GM21526 (cell line): ENCODE measurements at regions not wholly inside any gene's neighbourhood (a gene's known extent, or its start where the extent isn't known, plus 50 kb on each side); places are given as distances from the start of the nearest gene placed in this dataset.
"Not testable (repeated sequence)": the region's sequence is repeated elsewhere in the genome, so short reads cannot be mapped to it uniquely, and the experiment has no call there.

Source experiments
- ATAC-seq: cut with Tn5 transposase; IDR thresholded peaks from one replicate; pipeline ENCODE4 v1.9.1; 2021; ENCODE audit warnings: moderate library complexity; ENCODE audit not compliant: unreplicated experiment, low FRiP score

DNA sequence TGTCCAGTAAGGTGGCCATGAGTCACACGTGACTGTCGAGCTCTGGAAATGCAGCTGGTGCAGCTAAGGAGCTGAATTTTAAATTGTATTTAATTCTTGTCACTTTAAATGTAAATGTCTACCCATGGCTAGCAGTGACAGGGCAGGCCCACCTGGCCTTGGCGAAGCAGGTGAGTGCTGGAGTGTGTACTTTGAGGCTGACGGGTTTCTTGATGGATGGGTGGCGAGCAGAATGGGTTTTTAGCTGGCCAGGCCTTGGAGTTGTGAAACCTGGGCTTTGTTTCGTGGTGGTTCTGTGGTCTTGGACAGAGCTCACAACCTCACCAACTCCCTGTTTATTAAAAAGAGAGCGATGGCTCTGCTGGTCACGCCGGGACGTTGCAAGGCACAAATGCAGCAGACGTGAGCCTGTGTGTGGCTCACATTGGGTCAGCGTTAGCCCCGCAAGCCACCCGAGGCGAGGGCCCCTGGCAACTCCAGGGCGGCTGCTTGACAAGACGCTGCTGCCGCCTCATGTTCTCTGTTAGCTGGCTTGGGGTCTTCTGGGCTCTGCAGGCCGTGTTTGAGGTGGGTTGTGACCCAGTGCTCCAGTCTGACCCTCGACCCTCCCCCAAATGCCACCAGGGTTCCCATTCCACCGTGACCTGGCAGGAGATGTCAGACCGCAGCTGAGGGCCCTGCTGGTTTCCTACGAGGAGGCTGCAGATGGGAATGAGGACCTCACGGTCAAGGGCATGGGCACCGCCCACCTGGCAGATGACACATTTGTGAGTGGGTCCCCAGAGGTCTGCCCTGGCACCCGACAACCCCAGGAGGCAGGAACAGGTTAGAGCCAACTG, 184.1 kb upstream of the ZNF469 start:
- not testable (repeated sequence) for ATAC-seq

GRCh38 chr16:88199296-88200153, 183.2 kb upstream of the ZNF469 start:
- not testable (repeated sequence) for ATAC-seq

GRCh38 chr16:88200154-88200895, 182.4 kb upstream of the ZNF469 start:
- not testable (repeated sequence) for ATAC-seq

- no peak for ATAC-seq
These were observed 181.9 kb upstream of the ZNF469 start for GRCh38 chr16:88200896-88201185.

GRCh38 chr16:88201611-88202010, 181.1 kb upstream of the ZNF469 start:
- not testable (repeated sequence) for ATAC-seq

GRCh38 chr16:88202207-88202745, 180.5 kb upstream of the ZNF469 start:
- ATAC-seq, result no peak

GRCh38 chr16:88202856-88203681, 179.7 kb upstream of the ZNF469 start:
- not testable (repeated sequence) for ATAC-seq

- not testable (repeated sequence) for ATAC-seq
These were observed 178.3 kb upstream of the ZNF469 start for GRCh38 chr16:88204131-88205110.

DNA sequence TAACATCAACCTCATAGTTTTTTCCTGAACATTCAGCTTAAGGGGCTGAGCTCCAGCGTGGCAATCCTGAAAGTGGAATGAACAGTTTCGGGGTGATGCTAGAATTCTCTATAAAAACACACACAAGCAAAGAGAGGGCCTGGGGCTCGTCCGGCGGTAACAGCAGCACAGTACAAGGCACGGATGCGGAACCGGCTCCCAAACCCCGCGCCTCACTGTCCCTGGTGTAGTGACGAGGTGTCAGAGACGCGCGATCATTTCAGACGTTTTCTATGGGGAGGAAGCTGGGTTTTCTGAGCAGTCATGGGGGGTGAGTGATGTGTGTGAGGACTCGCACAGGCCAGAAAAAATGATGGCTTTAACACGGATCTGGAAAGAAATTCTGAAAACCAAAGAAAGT, 177.3 kb upstream of the ZNF469 start:
- not testable (repeated sequence) for ATAC-seq

- ATAC-seq, result not testable (repeated sequence)
These were observed 176.8 kb upstream of the ZNF469 start for GRCh38 chr16:88206006-88206405.

GRCh38 chr16:88206516-88206915, 176.2 kb upstream of the ZNF469 start:
- ATAC-seq, result not testable (repeated sequence)

DNA sequence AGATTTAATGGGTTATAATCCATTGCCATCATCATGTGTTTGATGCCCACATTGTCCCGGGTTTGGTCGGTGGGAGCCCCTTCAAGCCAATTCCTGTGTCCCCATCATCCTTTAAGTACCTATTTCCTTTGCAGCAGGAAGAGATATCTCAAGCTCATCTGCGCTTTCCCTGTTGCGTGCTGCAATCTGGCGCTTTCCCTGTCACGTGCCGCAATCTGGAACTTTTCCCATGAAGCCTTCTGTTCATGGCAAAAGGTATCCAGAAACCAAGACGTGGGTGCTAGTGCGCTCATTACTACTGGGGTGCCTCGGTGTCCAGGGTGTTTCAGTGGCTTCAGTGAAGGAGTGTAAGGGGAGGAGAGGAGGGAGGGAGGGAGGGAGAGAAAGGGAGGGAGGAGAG, 174.6 kb upstream of the ZNF469 start:
- no peak for ATAC-seq

DNA sequence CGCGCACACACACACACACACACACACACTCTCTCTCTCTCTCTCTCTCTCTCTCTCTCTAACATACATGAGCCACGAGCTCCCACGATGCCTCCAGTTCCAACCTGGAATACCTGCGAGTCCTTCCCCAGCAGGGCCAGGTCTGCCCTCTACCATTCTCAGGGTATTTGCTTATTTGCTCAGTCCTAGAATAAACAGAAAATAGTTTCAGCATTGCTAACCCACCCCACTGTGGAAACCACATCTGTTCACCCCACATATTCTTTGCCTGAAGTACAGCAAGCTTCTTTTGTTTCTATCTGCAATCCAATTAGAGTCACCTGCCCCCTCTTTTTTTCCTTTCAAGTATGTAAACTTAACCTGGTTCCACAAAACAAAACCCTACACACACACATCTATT, 174.0 kb upstream of the ZNF469 start:
- ATAC-seq, result not testable (repeated sequence)

- not testable (repeated sequence) for ATAC-seq
These were observed 173.2 kb upstream of the ZNF469 start for GRCh38 chr16:88209579-88209978.

DNA sequence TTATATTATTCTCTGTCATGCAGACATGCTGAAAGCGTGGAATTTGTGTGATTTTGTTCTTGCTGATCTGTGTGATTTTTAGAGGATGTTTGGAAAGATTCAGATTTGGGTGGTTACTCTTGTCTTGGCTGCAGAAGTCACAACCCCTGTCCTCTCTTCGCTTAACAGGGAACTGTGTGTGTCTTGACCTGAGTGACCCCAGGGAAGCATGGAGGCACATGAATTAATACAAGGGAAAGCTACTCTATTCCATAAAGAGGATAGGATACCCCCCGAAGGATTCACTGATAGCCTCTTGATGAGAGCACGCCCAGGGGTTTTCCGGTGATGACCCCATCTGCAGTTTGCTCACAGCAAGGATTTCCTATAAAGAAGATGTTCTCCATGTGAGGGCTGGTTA, 168.8 kb upstream of the ZNF469 start:
- not testable (repeated sequence) for ATAC-seq

GRCh38 chr16:88221001-88221761, 161.6 kb upstream of the ZNF469 start:
- ATAC-seq, result not testable (repeated sequence)

DNA sequence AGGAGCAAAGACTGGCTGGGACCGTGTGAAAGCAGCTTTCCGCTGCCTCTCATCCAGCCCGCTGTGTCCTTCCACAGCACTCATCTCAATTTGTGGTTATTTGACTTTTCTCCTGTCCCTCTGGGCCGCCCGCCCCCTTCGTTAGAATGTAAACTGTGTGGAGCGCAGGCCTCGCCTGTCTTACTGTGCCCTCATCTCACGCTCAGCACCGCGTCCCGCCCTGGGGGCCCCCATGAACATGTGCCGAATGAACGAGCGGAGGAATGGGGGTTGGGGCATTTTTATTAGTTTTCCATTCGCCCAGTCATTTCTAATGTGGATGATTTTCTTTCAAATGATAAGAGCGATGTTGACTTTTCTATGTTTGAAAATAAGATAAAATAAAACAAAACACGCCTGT, 159.1 kb upstream of the ZNF469 start:
- not testable (repeated sequence) for ATAC-seq
